Cerebellar cortex (tissue), 1 donor: ENCODE measurements at regions not wholly inside any gene's neighbourhood (a gene's known extent, or its start where the extent isn't known, plus 50 kb on each side); places are given as distances from the start of the nearest gene placed in this dataset.
"Not testable (repeated sequence)": the region's sequence is repeated elsewhere in the genome, so short reads cannot be mapped to it uniquely, and the experiment has no call there.

Experiments
- DNase-seq: peaks from one replicate; pipeline ENCODE4 v3.0.0-alpha.2; 2015; ENCODE audit warnings: low spot score

GRCh38 chr6:78665819-78666218 lies 201.5 kb upstream of the IRAK1BP1 start:
- DNase-seq, result not testable (repeated sequence)

- no peak for DNase-seq
These were observed 200.6 kb upstream of the IRAK1BP1 start for GRCh38 chr6:78666764-78667163.

GRCh38 chr6:78670156-78670555 lies 197.2 kb upstream of the IRAK1BP1 start:
- no peak for DNase-seq

DNA sequence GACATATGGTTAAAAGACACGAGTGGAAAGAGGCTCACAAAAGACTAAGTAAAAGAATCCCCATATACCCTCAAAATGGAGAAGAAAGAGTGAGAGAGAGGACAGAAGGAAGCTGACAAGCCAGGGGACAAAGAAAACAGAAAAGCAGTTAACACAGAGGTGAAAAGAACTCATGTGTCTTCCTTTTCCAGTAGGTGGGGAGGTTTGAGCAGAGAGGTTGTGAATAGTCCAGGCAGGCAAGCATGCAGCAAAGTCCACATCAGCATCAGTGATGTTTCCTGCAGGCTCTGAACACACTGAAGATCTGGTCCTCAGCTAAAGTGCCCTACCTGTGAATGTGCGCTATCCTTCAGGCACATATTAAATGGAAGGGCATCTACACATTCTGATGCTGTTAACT lies 196.5 kb upstream of the IRAK1BP1 start:
- DNase-seq, result no peak

DNA sequence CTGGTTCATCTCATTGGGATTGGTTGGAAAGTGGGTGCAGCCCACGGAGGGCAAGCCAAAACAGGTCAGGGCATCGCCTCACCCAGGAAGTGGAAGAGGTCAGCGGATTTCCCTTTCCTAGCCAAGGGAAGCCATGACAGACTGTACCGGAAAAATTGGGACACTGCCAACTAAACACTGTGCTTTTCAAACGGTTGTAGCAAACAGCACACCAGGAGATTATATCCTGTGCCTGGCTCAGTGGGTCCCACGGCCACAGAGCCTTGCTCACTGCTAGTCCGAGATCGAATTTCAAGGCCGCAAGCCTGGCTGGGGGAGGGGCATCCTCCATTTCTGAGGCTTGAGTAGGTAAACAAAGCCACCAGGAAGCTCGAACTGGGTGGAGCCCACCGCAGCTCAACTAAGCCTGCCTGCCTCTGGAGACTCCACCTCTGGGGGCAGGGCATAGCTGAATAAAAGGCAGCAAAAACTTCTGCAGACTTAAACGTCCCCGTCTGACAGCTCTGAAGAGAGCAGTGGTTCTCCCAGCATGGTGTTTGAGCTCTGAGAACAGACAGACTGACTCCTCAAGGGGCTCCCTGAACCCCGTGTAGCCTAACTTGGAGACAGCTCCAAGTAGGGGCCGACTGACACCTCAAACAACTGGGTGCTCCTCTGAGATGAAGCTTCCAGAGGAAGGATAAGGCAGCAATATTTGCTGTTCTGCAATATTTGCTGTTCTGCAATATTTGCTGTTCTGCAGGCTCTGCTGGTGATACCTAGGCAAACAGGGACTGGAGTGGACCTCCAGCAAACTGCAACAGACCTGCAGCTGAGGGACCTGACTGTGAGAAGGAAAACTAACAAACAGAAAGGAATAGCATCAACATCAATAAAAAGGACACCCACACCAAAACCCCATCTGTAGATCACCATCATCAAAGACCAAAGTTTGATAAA lies 191.0 kb upstream of the IRAK1BP1 start:
- DNase-seq, result not testable (repeated sequence)

- DNase-seq, result no peak
These were observed 178.7 kb upstream of the IRAK1BP1 start for GRCh38 chr6:78688668-78689067.

GRCh38 chr6:78693835-78694234 lies 173.5 kb upstream of the IRAK1BP1 start:
- DNase-seq, result no peak

GRCh38 chr6:78694628-78695027 lies 172.7 kb upstream of the IRAK1BP1 start:
- DNase-seq, result not testable (repeated sequence)

GRCh38 chr6:78700991-78701390 lies 166.4 kb upstream of the IRAK1BP1 start:
- DNase-seq, result no peak

DNA sequence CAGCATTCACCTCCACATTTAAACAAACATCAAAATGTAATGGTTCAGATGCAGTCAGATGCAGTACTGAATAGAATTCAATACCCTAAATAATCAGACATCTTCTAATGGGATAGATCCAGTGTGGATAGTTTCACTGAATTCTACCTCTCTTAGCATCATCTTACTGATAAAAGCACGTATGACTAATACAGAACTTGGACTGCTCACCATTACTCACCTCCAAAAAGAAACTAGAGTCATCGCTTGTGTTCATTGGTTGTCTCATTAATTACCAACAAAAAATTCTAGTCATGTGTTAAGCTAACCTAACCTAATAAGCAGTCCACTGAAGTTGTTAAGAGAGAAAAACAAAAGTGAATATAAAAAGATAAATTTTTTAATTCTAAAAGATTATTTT lies 165.9 kb upstream of the IRAK1BP1 start:
- DNase-seq, result no peak

DNA sequence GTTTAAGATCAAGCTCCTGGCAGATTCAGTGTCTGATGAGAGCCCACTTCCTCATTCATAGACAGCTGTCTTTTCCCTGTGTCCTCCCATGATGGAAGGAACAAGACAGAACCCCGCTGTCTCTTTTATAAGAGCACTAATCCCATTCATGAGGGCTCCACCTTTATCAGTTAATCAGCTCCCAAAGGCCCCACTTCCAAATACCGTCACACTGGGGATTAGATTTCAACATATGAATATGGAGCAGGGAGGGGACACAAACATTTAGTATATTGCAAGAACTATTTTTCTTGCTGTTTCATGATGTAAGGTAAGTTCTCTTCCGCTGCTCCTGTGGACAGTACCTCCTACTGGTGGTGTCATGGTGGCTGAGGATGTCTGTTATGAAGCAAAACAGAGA lies 158.3 kb upstream of the IRAK1BP1 start:
- no peak for DNase-seq

GRCh38 chr6:78713564-78713963 lies 153.8 kb upstream of the IRAK1BP1 start:
- DNase-seq, result no peak

DNA sequence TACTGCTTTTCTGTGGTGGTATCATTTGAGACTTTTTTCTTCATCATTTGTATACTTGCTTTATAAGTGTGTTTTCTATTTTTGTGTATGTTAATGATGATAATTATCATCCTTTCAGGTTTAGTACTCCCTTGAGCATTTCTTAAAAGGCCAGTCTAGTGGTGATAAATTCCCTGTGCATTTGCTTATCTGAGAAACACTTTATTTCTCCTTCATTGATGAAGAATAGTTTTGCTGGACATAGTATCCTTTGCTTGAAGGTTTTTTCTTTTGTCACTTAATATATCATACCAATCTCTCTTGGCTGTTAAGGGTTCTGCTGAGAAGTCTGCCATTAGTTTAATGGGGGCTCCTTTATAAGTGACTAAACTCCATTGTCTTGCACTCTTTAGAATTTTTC lies 123.2 kb upstream of the IRAK1BP1 start:
- no peak for DNase-seq

GRCh38 chr6:78746457-78746856 lies 120.9 kb upstream of the IRAK1BP1 start:
- DNase-seq, result no peak

DNA sequence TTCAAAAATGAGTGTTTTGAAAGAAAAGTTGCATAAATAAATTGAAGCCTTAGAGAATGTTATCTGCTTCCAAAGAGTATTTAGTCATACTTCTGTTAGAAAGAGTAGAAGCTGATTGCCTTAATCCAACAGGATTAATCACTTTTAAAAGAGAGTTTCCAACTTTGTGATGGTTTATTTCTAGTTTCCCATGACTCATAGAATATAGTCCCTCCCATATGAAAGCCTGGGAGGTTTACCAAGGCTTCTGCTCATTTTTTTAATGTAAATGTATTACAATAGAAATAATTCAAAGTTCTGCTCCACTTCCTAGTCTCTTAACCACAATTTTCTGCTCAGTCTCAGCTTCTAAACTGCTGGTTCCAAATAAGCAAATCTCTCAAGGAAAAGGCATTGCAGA lies 118.0 kb upstream of the IRAK1BP1 start:
- no peak for DNase-seq

DNA sequence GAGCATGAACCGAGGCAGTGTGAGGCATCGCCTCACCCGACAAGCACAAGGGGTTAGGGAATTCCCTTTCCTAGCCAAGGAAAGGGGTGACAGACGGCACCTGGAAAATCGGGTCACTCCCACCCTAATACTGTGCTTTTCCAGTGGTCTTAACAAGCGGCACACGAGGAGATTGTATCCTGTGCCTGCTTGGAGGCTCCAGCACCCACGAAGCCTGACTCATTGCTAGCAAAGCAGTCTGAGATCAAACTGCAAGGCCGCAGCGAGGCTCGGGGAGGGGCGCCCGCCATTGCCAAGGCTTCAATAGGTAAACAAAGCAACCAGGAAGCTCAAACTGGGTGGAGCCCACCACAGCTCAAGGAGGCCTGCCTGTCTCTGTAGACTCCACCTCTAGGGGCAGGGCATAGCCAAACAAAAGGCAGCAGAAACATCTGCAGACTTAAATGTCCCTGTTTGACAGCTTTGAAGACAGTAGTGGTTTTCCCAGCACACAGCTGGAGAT lies 109.0 kb upstream of the IRAK1BP1 start:
- not testable (repeated sequence) for DNase-seq

DNA sequence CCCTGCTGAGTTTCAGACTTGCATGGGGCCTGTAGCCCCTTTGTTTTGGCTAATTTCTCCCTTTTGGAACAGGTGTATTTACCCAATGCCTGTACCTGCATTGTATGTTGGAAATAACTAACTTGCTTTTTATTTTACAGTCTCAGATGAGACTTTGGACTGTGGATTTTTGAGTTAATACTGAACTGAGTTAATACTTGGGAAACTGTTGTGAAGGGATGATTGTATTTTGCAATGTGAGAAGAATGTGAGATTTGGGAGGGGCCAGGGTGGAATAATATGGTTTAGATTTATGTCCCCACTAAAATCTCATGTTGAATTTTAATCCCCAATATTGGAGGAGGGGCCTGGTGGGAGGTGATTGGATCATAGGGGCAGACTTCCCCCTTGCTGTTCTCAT lies 99.1 kb upstream of the IRAK1BP1 start:
- no peak for DNase-seq

GRCh38 chr6:78770765-78771164 lies 96.6 kb upstream of the IRAK1BP1 start:
- no peak for DNase-seq

GRCh38 chr6:78771586-78771985 lies 95.8 kb upstream of the IRAK1BP1 start:
- DNase-seq, result no peak

DNA sequence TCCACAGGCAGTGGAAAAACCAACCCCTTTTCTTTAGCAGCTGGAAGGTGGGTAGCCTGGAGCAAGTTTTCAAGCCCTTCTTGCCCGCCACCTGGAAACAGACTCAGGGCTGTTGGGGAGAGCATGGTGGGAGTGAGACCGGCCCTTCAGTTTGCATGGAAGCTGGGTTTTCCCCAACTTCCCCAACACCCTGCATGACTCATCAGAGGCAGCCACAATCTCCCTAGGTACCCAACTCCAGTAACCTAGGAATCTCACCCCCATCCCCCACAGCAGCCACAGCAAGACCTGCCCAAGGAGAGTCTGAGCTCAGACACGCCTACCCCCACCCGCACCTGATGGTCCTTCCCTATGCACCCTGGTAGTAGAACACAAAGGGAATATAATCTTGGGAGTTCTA lies 86.3 kb upstream of the IRAK1BP1 start:
- no peak for DNase-seq

DNA sequence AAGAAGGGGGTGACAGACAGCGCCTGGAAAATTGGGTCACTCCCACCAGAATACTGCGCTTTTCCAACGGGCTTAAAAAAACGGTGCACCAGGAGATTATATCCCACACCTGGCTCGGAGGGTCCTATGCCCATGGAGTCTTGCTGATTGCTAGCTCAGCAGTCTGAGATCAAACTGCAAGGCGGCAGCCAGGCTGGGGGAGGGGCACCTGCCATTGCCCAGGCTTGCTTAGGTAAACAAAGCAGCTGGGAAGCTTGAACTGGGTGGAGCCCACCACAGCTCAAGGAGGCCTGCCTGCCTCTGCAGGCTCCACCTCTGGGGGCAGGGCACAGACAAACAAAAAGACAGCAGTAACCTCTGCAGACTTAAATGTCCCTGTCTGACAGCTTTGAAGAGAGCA lies 84.0 kb upstream of the IRAK1BP1 start:
- DNase-seq, result not testable (repeated sequence)

GRCh38 chr6:78797270-78797669 lies 70.1 kb upstream of the IRAK1BP1 start:
- no peak for DNase-seq

DNA sequence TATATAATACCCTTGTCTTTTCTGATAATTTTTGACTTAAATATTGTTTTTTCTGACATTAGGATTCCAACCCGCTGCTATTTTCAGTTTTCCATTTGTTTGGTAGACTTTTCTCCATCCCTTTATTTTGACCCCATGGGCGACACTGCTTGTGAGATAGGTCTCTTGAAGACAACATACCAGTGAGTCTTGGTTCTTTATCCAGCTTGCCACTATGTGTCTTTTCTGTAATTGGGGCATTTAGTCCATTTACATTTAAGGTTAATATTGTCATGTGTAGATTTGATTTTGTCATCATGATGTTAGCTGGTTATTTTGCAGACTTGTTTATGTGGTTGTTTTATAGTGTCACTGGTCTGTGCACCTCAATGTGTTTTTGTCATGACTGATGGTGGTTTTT lies 67.7 kb upstream of the IRAK1BP1 start:
- DNase-seq, result no peak

- DNase-seq, result not testable (repeated sequence)
These were observed 60.6 kb upstream of the IRAK1BP1 start for GRCh38 chr6:78806792-78807191.
